Thyroid gland (tissue), 4 donors: ENCODE measurements at regions not wholly inside any gene's neighbourhood (a gene's known extent, or its start where the extent isn't known, plus 50 kb on each side); places are given as distances from the start of the nearest gene placed in this dataset.

ENCODE experiments used
- POLR2A ChIP-seq, 2 donors: fragments of 450-650 bp; IDR thresholded peaks; one replicate each; pipeline ENCODE4 v1.6.1; 2017; ENCODE audit warnings: antibody characterized with exemption in 2 of 2, mild to moderate bottlenecking in 2 of 2, moderate library complexity in 1 of 2
- TF ChIP-seq, protein P1 (sequence below), 6 experiments: fragments of 200-600 bp in 3 of 6; fragments of 450-650 bp in 3 of 6; sonication (generic) in 3 of 6; IDR thresholded peaks; one replicate each; pipeline ENCODE4 v1.5.1; 2016 to 2019; ENCODE audit warnings: antibody characterized with exemption in 6 of 6, mild to moderate bottlenecking in 2 of 6, inconsistent platforms in 1 of 6, moderate library complexity in 1 of 6

GRCh38 chr9:135329571-135330306 is 149.8 kb upstream of the PPP1R26 start:
- TF ChIP-seq, protein P1, sequence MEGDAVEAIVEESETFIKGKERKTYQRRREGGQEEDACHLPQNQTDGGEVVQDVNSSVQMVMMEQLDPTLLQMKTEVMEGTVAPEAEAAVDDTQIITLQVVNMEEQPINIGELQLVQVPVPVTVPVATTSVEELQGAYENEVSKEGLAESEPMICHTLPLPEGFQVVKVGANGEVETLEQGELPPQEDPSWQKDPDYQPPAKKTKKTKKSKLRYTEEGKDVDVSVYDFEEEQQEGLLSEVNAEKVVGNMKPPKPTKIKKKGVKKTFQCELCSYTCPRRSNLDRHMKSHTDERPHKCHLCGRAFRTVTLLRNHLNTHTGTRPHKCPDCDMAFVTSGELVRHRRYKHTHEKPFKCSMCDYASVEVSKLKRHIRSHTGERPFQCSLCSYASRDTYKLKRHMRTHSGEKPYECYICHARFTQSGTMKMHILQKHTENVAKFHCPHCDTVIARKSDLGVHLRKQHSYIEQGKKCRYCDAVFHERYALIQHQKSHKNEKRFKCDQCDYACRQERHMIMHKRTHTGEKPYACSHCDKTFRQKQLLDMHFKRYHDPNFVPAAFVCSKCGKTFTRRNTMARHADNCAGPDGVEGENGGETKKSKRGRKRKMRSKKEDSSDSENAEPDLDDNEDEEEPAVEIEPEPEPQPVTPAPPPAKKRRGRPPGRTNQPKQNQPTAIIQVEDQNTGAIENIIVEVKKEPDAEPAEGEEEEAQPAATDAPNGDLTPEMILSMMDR (IDR thresholded peaks at IDR 0.05), result no peak
- TF ChIP-seq POLR2A (IDR thresholded peaks at IDR 0.05), result no peak
